HG02943 (cell line): ENCODE measurements at regions not wholly inside any gene's neighbourhood (a gene's known extent, or its start where the extent isn't known, plus 50 kb on each side); places are given as distances from the start of the nearest gene placed in this dataset.

Source experiments
- ATAC-seq: cut with Tn5 transposase; IDR thresholded peaks from one replicate; pipeline ENCODE4 v1.9.1; 2021; ENCODE audit warnings: mild to moderate bottlenecking, low read depth, moderate library complexity; ENCODE audit not compliant: unreplicated experiment

DNA sequence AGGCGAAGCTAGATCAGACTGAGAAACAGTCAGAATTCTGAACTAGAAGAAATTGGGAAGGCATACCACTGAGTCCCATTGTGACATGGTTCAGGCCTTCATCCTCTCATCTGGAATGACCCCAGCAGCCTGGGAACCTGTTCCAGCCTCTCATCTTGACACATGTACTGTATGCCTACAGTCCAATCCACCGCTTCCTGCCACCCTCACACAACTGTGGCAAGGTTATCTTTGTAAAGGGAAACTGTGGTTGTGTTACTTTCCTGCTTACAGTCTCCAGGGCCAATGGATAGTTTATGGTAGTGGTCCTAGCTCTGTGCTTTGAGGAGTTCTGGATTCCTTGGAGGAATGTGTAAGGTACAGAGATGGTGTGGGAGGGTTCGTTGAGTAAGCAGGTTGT, 296.9 kb upstream of the TRIB2 start:
- no peak for ATAC-seq

DNA sequence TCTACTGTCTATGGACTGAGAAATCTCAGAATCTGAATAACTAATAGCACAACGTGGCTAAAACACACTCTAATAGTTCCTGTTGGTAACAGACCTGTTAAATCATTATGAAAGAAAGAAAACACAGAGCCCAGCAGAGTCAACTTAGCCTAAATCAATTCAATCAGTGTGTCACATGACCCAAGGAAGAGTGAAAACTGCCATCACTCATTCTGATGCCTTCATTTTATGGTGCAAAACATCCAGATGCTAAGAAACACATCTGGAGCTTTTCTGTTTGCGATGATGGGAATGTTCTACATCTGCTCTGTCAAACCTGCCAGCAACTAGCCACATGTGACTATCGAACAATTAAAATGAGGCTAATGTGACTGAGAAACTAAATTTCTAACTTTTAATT, 295.7 kb upstream of the TRIB2 start:
- no peak for ATAC-seq

DNA sequence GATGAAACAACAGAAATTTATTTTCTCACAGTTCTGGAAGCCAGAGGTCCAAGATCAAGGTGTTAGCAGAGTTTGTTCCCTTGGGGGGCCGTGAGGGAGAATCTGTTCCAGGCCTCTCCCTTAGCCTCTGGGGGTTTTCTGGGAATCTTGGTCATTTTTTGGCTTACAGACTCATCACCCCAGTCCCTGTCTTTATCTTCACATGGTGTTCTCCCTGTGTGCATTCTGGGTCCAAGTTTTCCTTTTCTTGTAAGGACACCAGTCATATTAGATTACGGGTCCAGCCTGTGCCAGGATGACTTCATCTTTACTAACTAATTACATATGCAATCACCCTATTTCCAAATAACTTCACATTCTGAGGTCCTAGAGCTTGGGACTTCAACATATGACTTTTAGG, 292.5 kb upstream of the TRIB2 start:
- ATAC-seq, result no peak

DNA sequence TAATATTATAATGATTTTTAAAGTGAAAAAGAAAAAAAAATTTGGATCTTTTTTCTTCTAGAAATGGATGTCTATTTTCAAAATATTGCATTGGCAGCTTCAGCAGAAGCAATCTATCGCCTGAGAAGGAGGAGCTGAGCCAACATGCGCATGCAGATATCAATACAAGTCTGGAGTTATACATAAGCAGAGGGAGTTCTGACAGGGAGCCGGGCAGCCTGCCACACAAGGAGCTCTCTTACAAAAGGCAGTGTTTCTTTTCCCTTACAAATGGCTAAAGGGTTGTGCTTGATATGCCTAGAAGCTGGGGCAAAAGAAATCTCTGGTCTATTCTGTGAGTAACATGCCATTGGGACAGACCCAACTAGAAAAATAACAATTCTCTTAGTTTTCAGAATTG, 291.9 kb upstream of the TRIB2 start:
- ATAC-seq, result no peak

DNA sequence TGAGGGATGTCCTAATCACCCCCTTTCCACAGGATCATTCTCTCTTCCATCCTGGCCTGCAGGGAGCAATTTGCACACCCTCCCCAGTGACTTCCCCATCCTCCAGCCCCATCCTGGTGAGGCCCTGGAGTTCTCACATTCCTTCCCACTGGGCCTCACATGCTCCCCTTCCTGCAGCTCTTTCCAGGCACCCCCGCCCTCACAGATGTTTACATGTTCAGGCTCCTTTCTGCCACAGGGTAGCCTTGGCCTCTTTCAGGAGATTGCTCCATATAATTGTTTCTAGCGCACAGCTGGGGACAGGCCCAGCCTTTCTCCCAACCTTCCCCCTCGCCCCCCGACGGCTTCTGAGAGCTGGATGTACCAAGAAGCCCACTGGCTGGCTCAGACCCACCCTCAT, 288.4 kb upstream of the TRIB2 start:
- no peak for ATAC-seq

DNA sequence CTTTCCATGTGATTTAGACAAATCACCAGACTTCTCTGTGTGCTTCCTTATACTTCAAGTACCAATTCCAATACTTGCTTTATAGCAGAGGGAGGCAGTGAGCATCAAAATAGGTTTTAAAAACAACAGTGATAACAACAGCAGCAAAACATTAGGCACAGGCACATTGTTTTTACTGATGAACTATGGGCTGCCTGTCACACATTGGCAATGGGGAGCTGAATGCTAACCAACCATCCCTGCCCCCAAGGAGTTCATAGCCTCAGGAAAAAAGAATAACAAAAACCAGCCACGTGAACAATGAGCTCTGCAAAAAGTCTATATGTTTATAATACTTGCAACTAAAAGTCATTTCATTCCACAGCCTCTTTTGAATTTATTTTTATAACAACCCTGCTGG, 287.9 kb upstream of the TRIB2 start:
- ATAC-seq, result no peak

DNA sequence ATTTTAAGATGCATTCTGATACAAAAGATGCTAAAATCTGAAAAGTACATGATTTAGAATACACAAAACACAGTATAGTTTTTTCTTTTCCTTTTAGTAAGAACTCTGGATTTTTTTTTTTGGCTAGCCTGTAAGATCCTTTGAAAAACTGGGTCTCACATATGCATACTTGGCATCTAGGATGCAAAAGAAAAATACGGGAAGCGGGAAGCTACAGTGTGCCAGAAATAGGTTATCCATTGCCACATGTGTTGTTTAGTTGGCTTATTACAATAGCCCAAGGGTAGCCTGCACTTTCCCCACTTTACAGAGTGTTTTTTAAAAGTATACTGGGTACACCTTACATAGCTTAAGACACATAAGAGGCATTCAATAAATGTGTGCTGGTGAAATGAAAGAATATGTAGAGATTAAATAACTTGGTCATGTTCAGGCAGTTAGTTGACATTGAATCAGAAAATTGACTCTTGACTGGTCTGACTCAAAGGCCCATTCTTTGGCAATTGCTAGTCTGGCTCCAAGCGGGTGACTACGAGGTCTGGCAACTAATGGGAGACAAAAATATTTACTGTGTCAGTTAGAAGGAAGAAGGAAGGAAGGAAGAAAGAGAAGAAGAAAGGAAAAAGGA, 286.8 kb upstream of the TRIB2 start:
- ATAC-seq, result no peak

DNA sequence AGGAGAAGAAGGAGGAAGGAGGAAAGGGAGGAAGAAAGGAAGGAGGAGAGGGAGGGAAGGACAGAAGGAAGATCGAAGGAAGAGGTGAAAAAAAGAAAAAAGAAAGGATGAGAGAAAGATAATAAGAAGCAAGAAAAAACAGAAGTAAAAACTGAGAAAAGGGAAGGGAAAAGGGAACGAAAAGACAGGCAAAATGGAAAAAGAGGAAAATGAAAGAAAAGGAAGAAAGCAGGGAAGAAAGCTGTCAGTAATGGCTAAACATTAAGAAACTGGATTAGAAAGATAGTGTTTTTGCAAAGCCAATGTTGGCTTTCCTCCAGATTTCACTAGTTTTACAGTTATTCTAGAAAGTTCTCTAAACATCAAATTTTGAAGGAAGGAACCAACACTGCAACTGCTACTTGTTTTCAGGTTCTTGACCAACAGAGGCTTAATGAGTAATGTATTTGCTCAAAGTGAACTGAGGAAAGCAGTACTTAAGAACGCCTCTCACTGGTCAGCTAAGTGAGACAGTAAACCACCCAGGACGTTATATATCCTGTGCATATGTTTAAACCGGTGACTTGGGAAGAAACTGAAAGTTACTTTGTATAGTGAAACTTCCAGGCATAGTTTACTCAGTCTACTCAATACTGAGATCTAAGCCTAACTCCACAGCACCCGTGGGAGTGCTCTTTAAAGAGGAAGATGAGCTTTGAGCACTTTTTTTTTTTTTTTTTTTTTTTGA, 286.2 kb upstream of the TRIB2 start:
- peak; percentile 100 for ATAC-seq

DNA sequence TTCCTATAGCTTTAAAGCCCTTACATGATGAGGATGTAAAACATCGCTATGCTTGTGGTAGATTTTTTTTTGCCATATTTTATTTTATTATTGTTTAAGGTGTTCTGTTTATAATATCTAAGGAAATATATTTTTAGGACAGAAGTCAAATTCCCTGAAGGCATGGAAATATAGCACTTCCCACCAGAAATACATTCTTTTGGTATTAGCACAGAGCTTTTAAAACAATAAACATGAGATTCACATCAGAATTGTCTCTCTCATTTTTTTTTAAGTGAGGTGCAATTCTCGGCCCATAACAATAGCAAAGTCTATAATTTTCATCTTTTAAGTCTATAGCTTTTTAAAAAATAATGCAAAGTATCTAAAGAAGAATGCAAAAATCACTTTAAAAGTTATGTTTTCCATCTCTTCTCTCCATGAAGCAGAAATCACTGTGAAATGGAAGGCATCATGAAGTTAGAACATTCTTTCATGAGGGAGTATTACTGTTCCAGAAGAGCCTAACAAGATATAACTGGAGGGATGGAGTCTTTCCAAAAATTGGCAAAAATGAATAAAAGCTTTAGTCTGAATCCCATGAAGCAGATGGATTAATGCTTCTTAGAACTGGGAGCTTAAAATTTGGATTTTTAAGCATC, 283.6 kb upstream of the TRIB2 start:
- no peak for ATAC-seq

DNA sequence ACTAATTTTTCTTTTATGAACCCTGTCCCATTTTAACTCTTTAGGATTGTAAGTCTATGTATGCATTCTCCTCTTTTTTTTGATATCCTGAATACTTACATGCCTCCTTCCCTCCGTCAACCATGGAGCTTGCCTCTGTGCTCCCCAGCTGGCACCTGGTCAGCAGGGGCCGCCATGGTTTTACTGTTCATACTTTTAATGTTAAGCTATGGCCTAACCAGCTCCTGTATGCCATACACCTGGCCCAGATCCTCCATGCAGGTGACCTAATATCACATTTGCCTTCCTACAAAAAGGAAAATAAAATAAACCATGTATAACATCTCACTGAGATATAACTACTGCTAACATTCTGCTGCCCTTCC, 283.1 kb upstream of the TRIB2 start:
- ATAC-seq, result no peak

DNA sequence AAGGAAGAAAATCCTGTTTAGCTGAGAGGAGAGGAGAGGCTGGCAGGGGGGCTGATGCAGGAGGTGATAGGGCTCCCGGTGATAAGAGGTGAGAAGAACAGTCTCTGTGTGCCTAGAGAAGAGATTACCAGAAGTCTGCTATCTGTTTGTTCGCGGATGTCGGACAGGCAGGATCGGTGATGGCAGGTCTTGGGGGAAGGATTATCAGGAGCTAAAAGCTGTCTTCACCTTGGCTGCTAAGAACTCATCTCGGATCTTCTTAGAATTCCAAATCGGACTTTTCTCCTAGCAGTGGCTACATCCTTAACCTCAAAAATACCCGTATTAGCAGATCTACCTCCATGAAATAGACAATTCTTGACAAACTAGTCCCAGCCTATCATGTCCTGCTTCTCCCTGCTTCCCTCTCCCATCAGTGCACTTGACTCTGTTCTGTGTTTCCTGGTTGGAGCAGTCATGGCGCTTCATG, 282.1 kb upstream of the TRIB2 start:
- no peak for ATAC-seq

DNA sequence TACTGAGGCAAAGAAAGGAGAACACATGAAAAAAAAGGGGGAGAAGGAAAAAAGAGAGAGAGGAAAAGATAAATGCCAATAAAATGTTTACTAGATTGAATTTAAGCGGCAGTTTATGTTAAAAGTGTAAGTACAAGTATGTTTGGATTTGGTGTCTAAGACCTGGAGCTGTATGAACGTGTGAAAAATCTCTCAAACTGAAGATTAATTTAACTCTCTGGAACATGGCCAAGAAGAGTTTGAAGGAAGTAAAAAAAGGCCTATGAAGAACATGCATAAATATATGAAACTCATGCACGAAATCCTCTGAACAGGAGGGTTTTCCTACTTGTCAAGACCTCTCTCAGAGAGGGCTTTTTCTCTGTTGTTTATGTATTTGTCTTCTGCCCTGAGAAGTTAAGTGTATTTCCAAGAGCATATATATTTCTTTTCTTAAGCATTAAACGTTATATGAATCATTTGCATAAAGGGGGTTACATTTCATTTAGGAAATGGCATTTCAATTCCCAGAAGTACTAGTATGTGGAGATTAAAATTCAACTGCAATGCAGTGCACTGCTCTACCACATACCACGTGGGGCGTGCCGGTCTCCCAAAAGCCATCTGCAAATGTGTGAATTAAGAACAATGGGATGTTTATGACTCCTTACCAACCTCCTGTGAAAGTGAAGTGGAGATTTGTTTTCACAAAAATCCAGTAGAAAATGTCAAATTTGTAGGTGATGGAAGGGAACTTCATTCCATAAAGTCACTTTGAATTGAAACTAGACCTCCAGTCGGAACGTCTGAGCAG, 281.1 kb upstream of the TRIB2 start:
- no peak for ATAC-seq

DNA sequence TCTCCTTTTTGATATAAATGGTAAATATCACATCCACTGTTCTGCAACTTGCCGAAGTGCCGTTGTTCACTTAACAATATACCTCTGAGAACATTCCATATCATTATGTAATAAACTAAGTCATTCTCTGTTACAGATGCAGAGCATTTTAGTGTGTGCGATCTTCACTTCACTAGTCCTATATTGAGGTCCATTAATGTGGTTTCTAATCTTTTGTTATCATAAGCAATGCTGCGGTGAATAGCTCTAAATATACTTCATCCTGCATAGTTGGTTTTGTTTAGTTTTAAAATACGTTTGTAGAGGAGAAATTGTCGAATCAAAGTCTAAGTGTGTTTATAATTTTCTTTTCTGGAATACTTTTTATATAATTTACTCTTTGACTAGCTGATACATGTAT, 280.3 kb upstream of the TRIB2 start:
- ATAC-seq, result no peak

DNA sequence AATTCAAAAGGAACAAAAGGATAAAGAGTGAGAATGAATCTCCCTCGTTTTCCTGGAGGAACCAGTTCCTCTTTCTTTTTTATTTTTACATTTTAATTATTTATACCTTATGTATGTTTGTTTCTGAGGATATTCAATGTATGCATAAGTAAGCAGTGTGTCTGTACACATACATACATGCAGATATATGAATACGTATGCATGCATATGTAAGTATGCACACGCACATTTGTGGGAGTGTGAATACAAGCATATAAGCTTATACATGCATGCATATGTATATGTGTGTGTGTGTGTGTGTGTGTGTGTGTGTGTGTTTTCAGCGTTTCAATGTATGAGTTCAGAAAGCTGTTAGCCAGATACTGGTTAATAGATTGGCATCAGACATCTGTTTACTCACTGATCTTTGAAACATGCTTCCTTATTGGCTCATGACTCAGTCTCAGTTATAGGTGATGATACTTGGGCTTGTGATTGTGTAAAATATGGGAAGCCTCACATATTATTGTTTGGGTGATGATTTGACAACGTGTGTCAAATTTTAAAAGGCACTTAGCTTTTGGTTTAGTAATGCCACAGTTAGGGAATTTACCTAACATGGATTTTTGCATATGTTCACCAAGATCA, 279.7 kb upstream of the TRIB2 start:
- ATAC-seq, result no peak

DNA sequence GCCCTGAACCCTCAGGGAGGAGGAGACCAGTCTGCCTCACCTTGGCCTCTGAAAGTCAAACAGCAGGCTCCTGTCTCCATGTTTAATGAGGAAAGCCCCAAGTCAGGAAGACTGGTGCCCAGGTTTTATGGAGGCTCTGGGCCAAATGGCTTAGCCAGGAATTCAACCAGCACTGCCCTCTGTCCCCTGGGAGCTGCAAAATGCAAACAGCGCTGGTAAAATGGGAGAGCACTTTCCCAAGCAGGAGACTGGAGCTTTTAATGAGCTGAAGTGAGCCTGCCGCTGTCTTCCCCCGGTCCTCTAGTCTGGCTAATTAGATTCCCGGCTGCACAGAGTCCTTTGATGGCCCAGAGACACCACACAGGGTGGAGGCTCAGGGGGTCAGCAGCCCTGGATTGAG, 276.0 kb upstream of the TRIB2 start:
- ATAC-seq, result no peak

DNA sequence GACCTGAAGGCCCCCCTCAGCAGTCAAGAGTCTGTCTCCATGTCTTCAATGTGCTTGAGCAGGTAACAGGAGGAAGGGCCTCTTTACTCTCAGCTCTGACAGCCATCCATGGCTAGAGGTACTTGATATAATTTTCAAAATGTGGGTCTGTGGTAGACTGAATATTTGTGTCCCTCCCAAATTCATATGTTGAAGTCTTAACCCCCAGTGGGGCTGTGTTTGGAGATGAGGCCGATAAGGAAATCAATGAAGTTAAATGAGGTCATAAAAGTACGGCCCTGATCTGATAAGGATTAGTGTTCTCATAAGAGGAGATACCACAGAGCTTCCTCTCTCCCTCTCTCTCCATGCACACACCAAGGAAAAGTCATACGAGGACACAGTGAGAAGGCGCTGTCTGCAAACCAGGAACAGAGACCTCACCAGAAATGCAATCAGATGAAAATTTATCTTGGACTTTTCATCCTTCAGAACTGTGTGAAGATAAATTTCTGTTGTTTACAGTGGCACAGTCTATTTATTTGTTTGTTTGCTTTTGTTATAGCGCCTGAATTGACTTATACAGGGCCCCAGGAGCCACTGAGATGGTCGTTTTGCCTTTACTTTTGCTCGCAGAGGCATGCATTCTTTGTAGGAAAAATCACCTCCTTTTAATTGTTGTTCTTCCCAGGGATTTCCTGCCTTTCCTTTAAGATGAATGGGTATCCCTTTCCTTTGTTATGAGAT, 274.8 kb upstream of the TRIB2 start:
- ATAC-seq, result no peak

DNA sequence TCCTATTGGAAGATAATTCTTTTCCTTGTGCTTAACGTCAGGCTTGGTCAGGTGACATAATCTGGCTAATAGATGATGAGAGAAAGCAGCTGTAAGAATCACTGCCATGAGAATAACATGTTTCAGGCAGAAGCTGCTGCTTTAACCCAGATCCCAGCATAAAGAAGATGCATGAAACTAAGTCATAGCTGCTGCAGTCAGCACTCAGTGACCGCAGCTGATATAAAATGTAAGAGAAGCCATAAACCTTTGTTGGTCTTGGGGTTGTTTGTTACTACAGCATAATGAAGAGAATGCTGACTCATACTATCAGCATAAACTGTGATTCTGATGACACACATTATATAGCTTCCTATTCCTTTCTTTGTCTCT, 274.3 kb upstream of the TRIB2 start:
- ATAC-seq, result no peak

DNA sequence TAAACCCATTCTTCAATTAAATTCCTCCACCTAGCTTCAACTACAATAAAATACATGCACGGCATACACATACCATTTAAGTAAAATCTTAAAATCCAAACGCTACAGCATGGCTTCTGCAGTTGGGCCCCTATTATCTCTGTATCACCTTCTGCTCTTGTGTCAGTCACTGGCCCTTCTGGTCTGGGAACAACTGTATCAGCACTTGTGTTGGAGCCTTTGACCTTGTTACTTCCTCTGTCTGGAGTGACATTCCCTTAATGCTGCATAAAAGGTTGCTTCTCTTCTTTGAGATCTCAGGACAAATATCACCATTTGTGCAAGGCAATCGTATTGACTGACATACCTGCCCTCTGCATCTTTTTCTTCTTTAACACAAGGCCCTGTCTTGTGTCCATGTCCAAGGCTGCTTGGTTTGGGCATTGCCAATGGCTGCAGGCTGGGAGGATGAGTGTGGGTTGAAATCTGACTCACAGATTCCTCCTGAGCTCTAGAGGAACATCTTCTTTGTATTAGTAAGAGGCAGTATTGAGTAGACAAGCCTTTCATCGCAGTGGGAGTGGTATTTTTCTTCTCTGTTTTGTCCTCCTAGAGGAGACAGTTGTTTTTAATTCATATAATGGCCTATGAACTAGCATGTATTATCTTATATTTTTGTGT, 267.8 kb upstream of the TRIB2 start:
- no peak for ATAC-seq

DNA sequence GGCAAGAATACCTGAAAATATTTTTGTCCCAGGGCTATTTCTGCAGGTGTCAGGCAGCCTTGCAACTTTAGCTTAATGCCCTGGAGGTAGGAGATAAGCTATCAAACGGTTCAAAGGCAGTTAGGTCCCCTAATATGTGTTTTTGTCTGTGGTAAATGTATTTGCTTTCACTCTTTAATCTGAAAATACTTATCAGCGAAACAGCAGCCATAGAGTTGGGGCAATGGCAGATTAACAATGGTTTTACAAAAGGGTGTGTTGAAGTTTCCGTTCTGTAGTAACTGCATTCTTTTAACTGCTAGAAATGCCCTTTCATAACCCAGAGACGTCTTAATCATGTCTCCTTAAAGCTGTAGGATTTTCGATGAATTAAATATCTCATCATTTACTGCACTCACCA, 265.0 kb upstream of the TRIB2 start:
- no peak for ATAC-seq

DNA sequence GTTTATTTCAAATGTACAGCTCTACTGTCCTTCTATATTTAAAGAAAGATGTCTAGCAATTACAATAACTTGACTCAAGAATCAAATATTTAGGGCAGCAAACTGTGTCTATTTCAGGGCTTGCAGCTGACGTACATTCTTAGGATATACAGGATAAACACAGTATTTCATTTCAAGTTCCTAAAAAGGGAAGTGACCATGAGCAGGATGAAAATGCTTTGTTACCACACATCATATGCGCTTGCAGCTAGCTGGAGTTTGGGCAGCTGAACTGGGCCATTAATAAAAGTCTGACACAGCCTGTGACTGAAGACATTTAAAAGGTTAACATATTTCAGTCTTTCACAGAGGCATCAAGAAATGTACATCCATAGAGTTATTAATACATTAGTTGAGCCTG, 264.6 kb upstream of the TRIB2 start:
- no peak for ATAC-seq
